Skeletal muscle tissue (tissue), 3 donors: ENCODE measurements at regions not wholly inside any gene's neighbourhood (a gene's known extent, or its start where the extent isn't known, plus 50 kb on each side); places are given as distances from the start of the nearest gene placed in this dataset.

Experiments used
- H3K27ac ChIP-seq: one replicate; pipeline ENCODE4 v1.7.0; 2013; ENCODE audit warnings: mild to moderate bottlenecking, low read depth, low read length, inconsistent platforms
- H3K27me3 ChIP-seq, 3 donors: one replicate each; pipeline ENCODE4 v1.7.0; 2013; ENCODE audit warnings: low read length in 3 of 3; ENCODE audit not compliant: control insufficient read depth in 3 of 3, insufficient read depth in 3 of 3
- H3K36me3 ChIP-seq, 3 donors: one replicate each; pipeline ENCODE4 v1.7.0; 2013; ENCODE audit warnings: low read length in 3 of 3; ENCODE audit not compliant: control insufficient read depth in 3 of 3, insufficient read depth in 3 of 3
- H3K4me1 ChIP-seq, 3 donors: one replicate each; pipeline ENCODE4 v1.7.0; 2013; ENCODE audit warnings: low read length in 3 of 3, mild to moderate bottlenecking in 3 of 3; ENCODE audit not compliant: control insufficient read depth in 3 of 3, insufficient read depth in 3 of 3
- H3K4me3 ChIP-seq, 3 donors: one replicate each; pipeline ENCODE4 v1.7.0; 2013; ENCODE audit warnings: low read length in 3 of 3
- H3K9ac ChIP-seq, 3 donors: one replicate each; pipeline ENCODE4 v1.7.0; 2013; ENCODE audit warnings: low read length in 3 of 3, mild to moderate bottlenecking in 3 of 3, moderate library complexity in 2 of 3, low read depth in 1 of 3
- H3K9me3 ChIP-seq, 3 donors: one replicate each; pipeline ENCODE4 v1.7.0; 2013; ENCODE audit warnings: low read length in 3 of 3; ENCODE audit not compliant: control insufficient read depth in 3 of 3
- donor health status: Osteomylitis.

DNA sequence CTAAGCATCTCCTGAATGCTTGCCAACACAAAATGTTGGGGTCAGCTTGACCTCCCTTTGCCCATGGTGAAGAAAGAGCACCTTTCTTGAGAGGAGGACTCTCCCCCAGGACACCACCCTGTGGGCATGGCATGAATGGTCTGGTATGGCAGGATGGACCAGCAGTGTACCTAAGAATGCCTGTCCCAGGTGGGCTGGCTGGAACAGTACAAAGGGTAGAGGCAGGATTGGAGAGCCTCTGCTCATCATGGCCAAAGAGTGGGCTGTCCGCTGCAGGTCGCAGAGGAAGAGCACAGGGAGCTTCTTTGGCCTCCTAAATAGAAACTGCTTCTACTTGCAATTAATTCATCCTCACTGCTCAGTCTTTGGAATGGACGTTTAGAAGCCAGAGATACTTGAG lies 131.6 kb upstream of the OSMR start:
- no peaks in the 10 kb centered on the region for H3K36me3 ChIP-seq
- no peak overlapping the region for H3K9ac ChIP-seq
- no peaks in the 10 kb centered on the region for H3K27me3 ChIP-seq
- no peaks in the 10 kb centered on the region for H3K9me3 ChIP-seq
- H3K27ac ChIP-seq = no peak overlapping the region
- peaks cover 3 to 9% (median 5%) of the 10 kb centered on the region in 3 donors for H3K4me1 ChIP-seq
- H3K4me3 ChIP-seq = no peak overlapping the region

DNA sequence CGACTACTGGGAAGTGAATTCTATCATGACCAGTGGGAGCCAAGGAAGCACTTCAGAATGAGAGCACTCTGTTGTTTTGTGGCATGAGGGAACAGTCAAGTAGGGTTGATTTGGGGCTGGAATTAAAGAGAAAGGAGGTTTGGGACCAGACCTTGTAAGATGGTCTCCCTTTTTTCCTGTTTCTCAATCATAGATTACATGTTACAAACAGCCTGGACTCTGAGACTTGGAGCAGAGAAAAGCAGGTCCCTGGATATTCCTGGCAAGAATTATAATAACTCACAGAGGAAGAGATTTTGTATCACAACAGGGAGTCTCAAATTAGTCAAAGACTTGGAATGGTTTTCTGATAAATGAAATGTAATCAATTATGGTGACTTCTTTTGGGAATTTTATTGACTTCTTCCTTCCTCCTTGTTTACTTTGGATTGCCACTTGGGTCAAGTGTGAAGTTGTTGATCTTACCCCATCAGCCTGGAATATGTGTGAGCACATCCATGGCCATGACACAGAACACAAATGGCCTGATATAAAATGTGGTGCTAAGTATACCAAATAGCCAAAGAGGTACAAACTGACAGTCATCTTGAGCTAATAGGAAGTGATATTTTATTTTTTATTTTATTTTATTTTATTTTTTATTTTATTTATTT lies 131.0 kb upstream of the OSMR start:
- H3K4me3 ChIP-seq = no peak overlapping the region
- H3K27me3 ChIP-seq = no peaks in the 10 kb centered on the region
- peaks cover 5 to 9% (median 6%) of the 10 kb centered on the region in 3 donors for H3K4me1 ChIP-seq
- H3K9ac ChIP-seq = no peak overlapping the region
- H3K36me3 ChIP-seq = no peaks in the 10 kb centered on the region
- H3K27ac ChIP-seq = no peak overlapping the region
- no peaks in the 10 kb centered on the region for H3K9me3 ChIP-seq

DNA sequence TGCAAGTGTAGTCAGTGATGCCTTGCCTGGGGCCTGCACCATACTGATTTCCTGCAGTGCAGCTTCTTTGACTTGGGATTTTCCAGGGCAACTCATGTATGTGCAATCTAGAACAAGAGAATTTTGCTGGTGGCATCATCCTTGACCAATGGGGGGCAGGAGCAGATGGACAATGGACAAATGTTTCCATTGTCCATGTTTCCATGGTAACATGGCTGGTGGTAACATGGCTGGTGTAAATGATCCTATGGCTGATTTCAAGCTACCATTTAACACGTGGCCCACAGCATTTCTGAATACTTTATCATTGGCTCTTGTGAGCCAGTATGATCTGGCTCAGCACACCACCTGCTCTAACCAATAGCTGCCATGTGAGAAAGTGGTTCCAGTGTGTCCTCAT lies 130.1 kb upstream of the OSMR start:
- H3K36me3 ChIP-seq = no peaks in the 10 kb centered on the region

GRCh38 chr5:38716516-38716915 lies 129.3 kb upstream of the OSMR start:
- H3K27ac ChIP-seq = no peak overlapping the region
- H3K4me1 ChIP-seq = peaks cover 5 to 9% (median 6%) of the 10 kb centered on the region in 3 donors
- H3K9me3 ChIP-seq = no peaks in the 10 kb centered on the region
- H3K9ac ChIP-seq = no peak overlapping the region
- H3K4me3 ChIP-seq = no peak overlapping the region
- H3K36me3 ChIP-seq = no peaks in the 10 kb centered on the region
- H3K27me3 ChIP-seq = no peaks in the 10 kb centered on the region

More for the DNA sequence above, 130.1 kb upstream of the OSMR start:
- Histone ChIP-seq H3K27ac (no peak overlapping the region), H3K4me3 (no peak overlapping the region), H3K9ac (no peak overlapping the region), H3K9me3 (no peaks in the 10 kb centered on the region), H3K4me1 (peaks cover 5 to 9% (median 6%) of the 10 kb centered on the region in 3 donors), H3K27me3 (no peaks in the 10 kb centered on the region)

- no peak overlapping the region for H3K9ac ChIP-seq
- peak overlapping the region; percentile 15 for H3K27ac ChIP-seq
- no peaks in the 10 kb centered on the region for H3K9me3 ChIP-seq
- H3K36me3 ChIP-seq = no peaks in the 10 kb centered on the region
- peaks cover 0 to 5% (median 0%) of the 10 kb centered on the region in 3 donors for H3K27me3 ChIP-seq
- H3K4me3 ChIP-seq = no peak overlapping the region
- H3K4me1 ChIP-seq = peaks cover 3 to 9% (median 5%) of the 10 kb centered on the region in 3 donors
Measured at GRCh38 chr5:38718771-38719391, 126.9 kb upstream of the OSMR start.

DNA sequence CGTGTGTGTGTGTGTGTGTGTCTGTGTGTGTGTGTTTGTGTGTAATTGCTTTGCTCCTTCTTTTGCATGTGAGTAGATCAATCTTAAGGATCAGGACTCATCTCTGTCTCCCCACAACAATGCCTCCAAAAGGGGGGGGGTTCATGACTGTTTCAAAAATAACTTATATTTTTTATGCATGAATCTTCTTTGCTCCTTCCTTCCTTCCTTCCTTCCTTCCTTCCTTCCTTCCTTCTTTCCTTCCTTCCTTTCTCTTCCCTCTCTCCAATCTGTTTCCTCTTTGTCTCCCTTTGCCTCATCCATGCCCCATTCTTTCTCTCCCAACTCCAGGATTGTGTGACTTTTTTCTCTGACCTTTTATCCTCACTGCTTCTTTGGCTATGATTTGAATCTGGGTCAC lies 126.4 kb upstream of the OSMR start:
- Histone ChIP-seq H3K27ac (no peak overlapping the region), H3K9ac (no peak overlapping the region), H3K4me3 (no peak overlapping the region), H3K27me3 (peaks cover 0 to 5% (median 0%) of the 10 kb centered on the region in 3 donors), H3K36me3 (no peaks in the 10 kb centered on the region), H3K9me3 (no peaks in the 10 kb centered on the region), H3K4me1 (peaks cover 3 to 9% (median 3%) of the 10 kb centered on the region in 3 donors)

GRCh38 chr5:38719916-38720315 lies 125.9 kb upstream of the OSMR start:
- Histone ChIP-seq H3K36me3 (no peaks in the 10 kb centered on the region), H3K9me3 (no peaks in the 10 kb centered on the region), H3K9ac (no peak overlapping the region), H3K4me1 (peaks cover 3 to 9% (median 3%) of the 10 kb centered on the region in 3 donors), H3K27ac (no peak overlapping the region), H3K27me3 (peaks cover 0 to 5% (median 0%) of the 10 kb centered on the region in 3 donors), H3K4me3 (no peak overlapping the region)

GRCh38 chr5:38720554-38721361 lies 125.1 kb upstream of the OSMR start:
- Histone ChIP-seq H3K4me1 (peaks cover 3 to 9% (median 3%) of the 10 kb centered on the region in 3 donors), H3K36me3 (no peaks in the 10 kb centered on the region), H3K9me3 (no peaks in the 10 kb centered on the region), H3K9ac (no peak overlapping the region), H3K27ac (no peak overlapping the region), H3K27me3 (peaks cover 0 to 5% (median 0%) of the 10 kb centered on the region in 3 donors), H3K4me3 (no peak overlapping the region)

DNA sequence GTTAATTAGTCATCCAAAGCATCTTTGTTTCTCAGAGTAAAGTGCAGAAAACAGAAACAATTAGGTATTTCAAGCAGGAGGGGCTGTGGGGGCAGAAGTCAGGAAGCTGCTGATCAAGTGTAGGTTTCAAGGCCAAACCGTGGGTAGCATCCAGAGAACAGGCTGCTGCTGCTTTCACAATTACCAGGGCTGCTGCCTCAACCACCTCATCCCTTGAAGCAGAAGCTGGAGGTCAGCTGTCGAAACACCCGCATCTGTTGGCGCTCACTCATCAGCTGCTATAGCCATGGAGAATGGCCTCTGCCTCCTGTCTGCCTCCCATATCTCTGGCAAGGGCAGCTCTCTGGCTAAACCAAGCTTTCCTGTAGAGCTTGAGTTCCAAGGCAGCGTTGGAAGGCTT lies 122.9 kb upstream of the OSMR start:
- Histone ChIP-seq H3K27me3 (peaks cover 0 to 5% (median 0%) of the 10 kb centered on the region in 3 donors), H3K9ac (no peak overlapping the region), H3K9me3 (no peaks in the 10 kb centered on the region), H3K36me3 (no peaks in the 10 kb centered on the region), H3K4me3 (no peak overlapping the region), H3K4me1 (peaks cover 3 to 9% (median 3%) of the 10 kb centered on the region in 3 donors), H3K27ac (no peak overlapping the region)

DNA sequence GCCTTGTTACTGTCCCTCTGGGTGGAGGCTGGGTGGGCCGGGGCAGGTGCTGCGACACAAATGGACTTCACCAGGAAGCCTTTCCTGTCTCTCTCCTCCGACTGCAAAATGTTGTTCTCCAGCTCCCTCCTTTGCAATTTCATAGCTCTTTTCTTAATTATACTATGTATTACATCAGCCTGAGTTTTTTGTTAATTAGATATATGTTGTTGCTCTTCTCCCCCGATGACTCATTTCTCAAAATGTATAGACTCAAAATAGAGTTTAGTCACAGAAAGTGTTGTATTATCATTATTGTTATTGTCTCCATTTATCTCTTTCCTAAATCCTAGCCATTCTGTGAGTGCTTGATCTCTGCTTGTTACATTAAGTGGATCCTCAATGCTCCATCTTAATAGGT lies 122.4 kb upstream of the OSMR start:
- H3K9me3 ChIP-seq = no peaks in the 10 kb centered on the region
- H3K4me3 ChIP-seq = no peak overlapping the region
- no peak overlapping the region for H3K9ac ChIP-seq
- H3K4me1 ChIP-seq = peaks cover 0 to 8% (median 3%) of the 10 kb centered on the region in 3 donors
- H3K36me3 ChIP-seq = no peaks in the 10 kb centered on the region
- no peak overlapping the region for H3K27ac ChIP-seq
- peaks cover 0 to 5% (median 0%) of the 10 kb centered on the region in 3 donors for H3K27me3 ChIP-seq
